Trophoblast cell (in vitro differentiated cells and primary cell): ENCODE measurements at regions not wholly inside any gene's neighbourhood (a gene's known extent, or its start where the extent isn't known, plus 50 kb on each side); places are given as distances from the start of the nearest gene placed in this dataset.

Experiments
- DNase-seq, 2 donors: peaks; one replicate each; pipeline ENCODE4 v3.0.0-alpha.2; 2016
- H2AFZ ChIP-seq: 2 replicates; pipeline ENCODE4 v1.6.1; 2013; ENCODE audit warnings: low read length, moderate library complexity, mild to moderate bottlenecking; ENCODE audit not compliant: insufficient read depth, poor library complexity
- H2AK5ac ChIP-seq: 2 replicates; pipeline ENCODE4 v1.6.1; 2013; ENCODE audit warnings: mild to moderate bottlenecking, low read length
- H2BK120ac ChIP-seq: 2 replicates; pipeline ENCODE4 v1.6.1; 2013; ENCODE audit warnings: low read length, mild to moderate bottlenecking, moderate library complexity; ENCODE audit not compliant: insufficient read depth, poor library complexity
- H2BK12ac ChIP-seq: 2 replicates; pipeline ENCODE4 v1.6.1; 2013; ENCODE audit warnings: mild to moderate bottlenecking, low read length, moderate library complexity
- H2BK5ac ChIP-seq: 2 replicates; pipeline ENCODE4 v1.6.1; 2013; ENCODE audit warnings: low read length, low read depth, moderate library complexity, mild to moderate bottlenecking; ENCODE audit not compliant: poor library complexity
- H3K14ac ChIP-seq: 2 replicates; pipeline ENCODE4 v1.6.1; 2013; ENCODE audit warnings: mild to moderate bottlenecking, low read length
- H3K18ac ChIP-seq: 2 replicates; pipeline ENCODE4 v1.6.1; 2013; ENCODE audit warnings: mild to moderate bottlenecking, low read length
- H3K23ac ChIP-seq: 2 replicates; pipeline ENCODE4 v1.6.1; 2013; ENCODE audit warnings: low read length
- H3K27ac ChIP-seq: 2 replicates; pipeline ENCODE4 v1.5.1; 2013; ENCODE audit warnings: low read depth, mild to moderate bottlenecking, inconsistent platforms, low read length, moderate library complexity
- H3K27me3 ChIP-seq: 2 replicates; pipeline ENCODE4 v1.6.1; 2013; ENCODE audit warnings: inconsistent platforms, mild to moderate bottlenecking, low read length, moderate library complexity; ENCODE audit not compliant: insufficient read depth
- H3K36me3 ChIP-seq, 2 experiments: 1 replicate in 1 of 2; 2 replicates in 1 of 2; pipeline ENCODE4 v1.6.1; 2013; ENCODE audit warnings: low read length in 2 of 2, mild to moderate bottlenecking in 2 of 2, moderate library complexity in 1 of 2; ENCODE audit not compliant: insufficient read depth in 2 of 2, control insufficient read depth in 1 of 2
- H3K4ac ChIP-seq: 2 replicates; pipeline ENCODE4 v1.6.1; 2013; ENCODE audit warnings: low read depth, mild to moderate bottlenecking, low read length, moderate library complexity
- H3K4me1 ChIP-seq, 2 experiments: 1 replicate in 1 of 2; 2 replicates in 1 of 2; pipeline ENCODE4 v1.6.1; 2013; ENCODE audit warnings: low read length in 2 of 2, mild to moderate bottlenecking in 2 of 2, moderate library complexity in 1 of 2; ENCODE audit not compliant: insufficient read depth in 2 of 2, control insufficient read depth in 1 of 2
- H3K4me2 ChIP-seq: 2 replicates; pipeline ENCODE4 v1.6.1; 2013; ENCODE audit warnings: inconsistent platforms, mild to moderate bottlenecking, low read length, moderate library complexity
- H3K4me3 ChIP-seq: 2 replicates; pipeline ENCODE4 v1.5.1; 2013; ENCODE audit warnings: mild to moderate bottlenecking, low read depth, low read length, inconsistent platforms
- H3K79me1 ChIP-seq: one replicate; pipeline ENCODE4 v1.6.1; 2013; ENCODE audit warnings: low read length
- H3K79me2 ChIP-seq: 2 replicates; pipeline ENCODE4 v1.6.1; 2013; ENCODE audit warnings: low read length, mild to moderate bottlenecking; ENCODE audit not compliant: control insufficient read depth, insufficient read depth, poor library complexity
- H3K9ac ChIP-seq: 2 replicates; pipeline ENCODE4 v1.6.1; 2013; ENCODE audit warnings: mild to moderate bottlenecking, low read length
- H3K9me3 ChIP-seq: 2 replicates; pipeline ENCODE4 v1.6.1; 2013; ENCODE audit warnings: low read depth, mild to moderate bottlenecking, control low read depth, inconsistent platforms, low read length; ENCODE audit not compliant: insufficient read depth
- H4K12ac ChIP-seq: 2 replicates; pipeline ENCODE4 v1.6.1; 2013; ENCODE audit warnings: low read depth, mild to moderate bottlenecking, low read length, moderate library complexity
- H4K8ac ChIP-seq: 2 replicates; pipeline ENCODE4 v1.6.1; 2013; ENCODE audit warnings: low read depth, mild to moderate bottlenecking, low read length, moderate library complexity
- H4K91ac ChIP-seq: one replicate; pipeline ENCODE4 v1.6.1; 2013; ENCODE audit warnings: low read depth, mild to moderate bottlenecking, low read length, moderate library complexity
- WGBS: extraction: QIAGEN DNeasy Blood & Tissue Kit; methylation state at CpG from one replicate; pipeline ENCODE4 v1.1.7; 2013; ENCODE audit warnings: missing lambda C conversion rate; ENCODE audit not compliant: insufficient read length, insufficient coverage; ENCODE audit errors: extremely low coverage; 5-methylcytosine and 5-hydroxymethylcytosine counted together

DNA sequence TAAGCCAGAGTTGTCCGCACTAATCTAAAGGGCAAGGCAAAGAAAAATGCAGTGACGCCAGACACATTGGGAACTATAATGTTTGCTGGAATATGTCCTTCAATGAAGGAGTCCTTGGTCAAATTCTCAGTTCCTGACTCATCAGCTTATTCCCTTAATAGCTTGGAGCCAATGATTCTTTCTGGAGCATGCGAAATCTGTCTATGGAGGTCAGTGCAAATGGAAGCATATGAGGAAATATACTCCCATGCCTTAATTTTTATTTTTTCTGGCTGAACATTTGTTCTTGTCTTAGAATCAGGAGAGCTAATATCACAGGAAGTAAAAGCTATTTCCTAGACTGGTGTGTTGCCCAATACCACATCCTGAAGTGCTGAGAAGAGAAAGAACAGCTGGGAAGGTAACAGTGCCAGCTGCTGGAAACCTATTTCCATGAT, 289.8 kb upstream of the SPRY2 start:
- Histone ChIP-seq H3K4me3 (no peak overlapping the region), H3K14ac (no peak overlapping the region), H2BK5ac (no peak overlapping the region), H3K4ac (no peak overlapping the region), H2AFZ (no peak overlapping the region), H2AK5ac (no peak overlapping the region), H3K9me3 (no peaks in the 10 kb centered on the region), H4K91ac (no peak overlapping the region), H3K27me3 (no peaks in the 10 kb centered on the region), H3K36me3 (no peaks in the 10 kb centered on the region), H3K4me1 (no peaks in the 10 kb centered on the region), H3K79me2 (no peaks in the 10 kb centered on the region), H2BK120ac (no peak overlapping the region), H2BK12ac (no peak overlapping the region), H3K4me2 (no peak overlapping the region), H3K79me1 (no peaks in the 10 kb centered on the region), H3K18ac (no peak overlapping the region), H3K9ac (no peak overlapping the region), H3K27ac (no peak overlapping the region), H4K12ac (no peak overlapping the region), H3K23ac (no peak overlapping the region), H4K8ac (no peak overlapping the region)
- no CpG with 5 or more reads among the region's 3 CpGs for WGBS
- DNase-seq, result no peak

DNA sequence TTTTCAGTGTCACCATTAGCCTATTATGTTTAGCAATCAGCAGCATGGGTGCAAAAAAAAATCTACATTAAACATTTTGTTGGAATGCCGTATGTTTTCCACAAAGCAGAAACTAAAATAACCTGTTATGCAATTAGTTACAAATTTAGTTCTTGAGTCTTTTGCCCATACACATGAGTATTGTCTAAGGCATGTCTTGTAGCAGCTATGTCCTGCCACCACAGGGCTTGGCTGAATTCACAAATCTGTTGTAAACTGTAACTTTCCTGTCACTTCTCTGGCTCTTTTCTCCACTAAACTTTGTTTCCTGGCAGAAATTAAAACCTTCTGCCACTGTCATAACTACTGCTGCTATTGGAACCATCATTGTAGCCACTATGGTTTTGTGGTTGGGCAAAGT, 277.9 kb upstream of the SPRY2 start:
- no peak overlapping the region for H2AFZ ChIP-seq
- no peak overlapping the region for H3K4me3 ChIP-seq
- H3K4ac ChIP-seq, result no peak overlapping the region
- no peak for DNase-seq
- H3K79me1 ChIP-seq, result no peaks in the 10 kb centered on the region
- H2BK12ac ChIP-seq, result no peak overlapping the region
- no peaks in the 10 kb centered on the region for H3K27me3 ChIP-seq
- H3K18ac ChIP-seq, result no peak overlapping the region
- H2BK120ac ChIP-seq, result no peak overlapping the region
- H3K9ac ChIP-seq, result no peak overlapping the region
- H3K79me2 ChIP-seq, result no peaks in the 10 kb centered on the region
- no peak overlapping the region for H3K4me2 ChIP-seq
- H4K8ac ChIP-seq, result no peak overlapping the region
- no CpG with 5 or more reads among the region's 1 CpG for WGBS
- no peak overlapping the region for H2BK5ac ChIP-seq
- no peak overlapping the region for H4K12ac ChIP-seq
- H3K23ac ChIP-seq, result no peak overlapping the region
- no peaks in the 10 kb centered on the region for H3K36me3 ChIP-seq
- H3K4me1 ChIP-seq, result no peaks in the 10 kb centered on the region
- no peaks in the 10 kb centered on the region for H3K9me3 ChIP-seq
- H2AK5ac ChIP-seq, result no peak overlapping the region
- no peak overlapping the region for H4K91ac ChIP-seq
- no peak overlapping the region for H3K27ac ChIP-seq
- H3K14ac ChIP-seq, result no peak overlapping the region

DNA sequence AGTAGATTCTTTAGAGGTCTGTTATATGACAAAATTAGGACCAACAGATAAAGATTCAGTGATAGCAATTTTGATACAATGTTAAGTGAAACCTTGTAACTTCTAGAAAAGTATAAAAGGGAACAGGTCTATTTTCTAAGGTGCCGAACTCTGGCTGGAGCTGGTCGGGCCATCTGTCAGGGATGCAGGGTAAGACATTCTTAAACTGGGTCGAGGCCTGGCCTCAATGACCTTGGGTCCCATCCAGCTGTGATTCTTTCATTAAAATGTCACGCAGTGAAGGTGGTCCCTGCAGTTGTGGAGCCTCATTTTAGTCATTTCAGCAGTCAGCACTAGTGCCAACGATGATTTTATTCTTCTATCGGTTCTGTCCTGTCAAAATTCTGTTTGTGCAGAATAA, 271.9 kb upstream of the SPRY2 start:
- Histone ChIP-seq H4K12ac (no peak overlapping the region), H2BK12ac (no peak overlapping the region), H3K36me3 (no peaks in the 10 kb centered on the region), H3K4me3 (no peak overlapping the region), H3K9ac (no peak overlapping the region), H4K91ac (no peak overlapping the region), H3K4me2 (no peak overlapping the region), H3K18ac (no peak overlapping the region), H3K9me3 (no peaks in the 10 kb centered on the region), H3K79me2 (no peaks in the 10 kb centered on the region), H2AK5ac (no peak overlapping the region), H3K27ac (no peak overlapping the region), H2BK5ac (no peak overlapping the region), H4K8ac (no peak overlapping the region), H3K27me3 (no peaks in the 10 kb centered on the region), H2BK120ac (no peak overlapping the region), H3K4ac (no peak overlapping the region), H2AFZ (no peak overlapping the region), H3K23ac (no peak overlapping the region), H3K79me1 (no peaks in the 10 kb centered on the region), H3K4me1 (no peaks in the 10 kb centered on the region), H3K14ac (no peak overlapping the region)
- no peak for DNase-seq
- no CpG with 5 or more reads among the region's 6 CpGs for WGBS

DNA sequence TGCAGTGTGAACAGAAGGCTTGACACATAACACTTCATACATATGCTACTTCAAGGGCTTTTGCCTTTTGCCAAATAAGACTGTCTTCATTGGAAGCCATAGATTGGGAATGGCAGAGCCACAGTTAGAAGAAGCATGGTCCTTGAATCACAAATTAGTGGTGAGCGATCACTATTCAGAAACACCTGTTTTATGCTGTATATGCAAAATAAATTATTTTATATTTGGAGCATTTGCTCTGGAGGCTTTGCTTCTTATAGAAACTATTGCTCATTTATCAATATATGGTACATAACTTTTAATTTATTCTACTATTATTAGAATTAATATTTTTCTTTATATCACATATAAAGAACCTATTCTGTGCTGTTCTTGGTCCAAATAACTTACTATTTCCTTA, 270.4 kb upstream of the SPRY2 start:
- Histone ChIP-seq H3K79me2 (no peaks in the 10 kb centered on the region), H2BK5ac (no peak overlapping the region), H2AK5ac (no peak overlapping the region), H3K4me3 (no peak overlapping the region), H3K27me3 (no peaks in the 10 kb centered on the region), H3K14ac (no peak overlapping the region), H3K79me1 (no peaks in the 10 kb centered on the region), H3K27ac (no peak overlapping the region), H3K9ac (no peak overlapping the region), H3K4me2 (no peak overlapping the region), H3K4me1 (no peaks in the 10 kb centered on the region), H3K36me3 (no peaks in the 10 kb centered on the region), H4K91ac (no peak overlapping the region), H4K8ac (no peak overlapping the region), H3K23ac (no peak overlapping the region), H2BK120ac (no peak overlapping the region), H3K4ac (no peak overlapping the region), H3K18ac (no peak overlapping the region), H2AFZ (no peak overlapping the region), H4K12ac (no peak overlapping the region), H3K9me3 (no peaks in the 10 kb centered on the region), H2BK12ac (no peak overlapping the region)
- WGBS, result no CpG with 5 or more reads among the region's 1 CpG
- DNase-seq, result no peak

DNA sequence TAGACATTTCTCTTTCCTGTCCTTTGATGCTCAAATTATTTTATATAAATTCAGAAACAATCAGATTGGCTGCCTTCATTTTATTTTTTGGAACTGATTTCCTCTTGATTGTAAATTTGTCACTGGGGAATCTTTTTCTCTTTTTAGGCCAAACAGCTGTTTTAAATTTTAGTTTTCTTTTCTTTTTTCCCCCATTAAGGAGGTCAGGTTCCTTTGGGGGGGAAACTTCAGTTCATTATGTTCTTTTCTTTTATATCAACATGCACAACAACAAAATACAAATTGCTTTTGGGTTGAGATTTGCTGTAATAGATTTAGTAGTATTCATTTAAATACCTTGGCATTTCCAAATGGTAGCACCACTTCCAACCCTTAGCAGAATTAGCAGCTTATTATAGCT, 264.8 kb upstream of the SPRY2 start:
- Histone ChIP-seq H3K36me3 (no peaks in the 10 kb centered on the region), H3K9ac (no peak overlapping the region), H2AFZ (no peak overlapping the region), H2BK12ac (no peak overlapping the region), H4K12ac (no peak overlapping the region), H3K14ac (no peak overlapping the region), H4K8ac (no peak overlapping the region), H2BK5ac (no peak overlapping the region), H3K4ac (no peak overlapping the region), H2BK120ac (no peak overlapping the region), H3K18ac (no peak overlapping the region), H2AK5ac (no peak overlapping the region), H3K4me2 (no peak overlapping the region), H3K4me3 (no peak overlapping the region), H3K27me3 (no peaks in the 10 kb centered on the region), H3K23ac (no peak overlapping the region), H3K27ac (no peak overlapping the region), H3K4me1 (no peaks in the 10 kb centered on the region), H3K9me3 (no peaks in the 10 kb centered on the region), H3K79me2 (no peaks in the 10 kb centered on the region), H3K79me1 (no peaks in the 10 kb centered on the region), H4K91ac (no peak overlapping the region)
- DNase-seq, result no peak
